SK-N-SH (cell line): ENCODE measurements at regions not wholly inside any gene's neighbourhood (a gene's known extent, or its start where the extent isn't known, plus 50 kb on each side); places are given as distances from the start of the nearest gene placed in this dataset.

Experiments used
- EP300 ChIP-seq, 2 experiments: IDR thresholded peaks; 2 replicates each; pipeline versions ENCODE4 v1.4.0 to v1.6.1; 2012; ENCODE audit warnings: borderline replicate concordance in 1 of 2, low read depth in 1 of 2, low read length in 1 of 2
- FOSL2 ChIP-seq: IDR thresholded peaks from 2 replicates; pipeline ENCODE4 v1.4.0; 2012; ENCODE audit warnings: low read depth, mild to moderate bottlenecking, moderate library complexity, borderline replicate concordance
- GABPA ChIP-seq: IDR thresholded peaks from 2 replicates; pipeline ENCODE4 v1.4.0; 2012; ENCODE audit warnings: low read depth, mild to moderate bottlenecking
- GATA2 ChIP-seq: sonication (generic); formaldehyde crosslinking; IDR thresholded peaks from 2 replicates; pipeline ENCODE4 v1.5.0; 2020; ENCODE audit warnings: mild to moderate bottlenecking, missing genetic modification reagents
- TF ChIP-seq, protein P1 (sequence below): fragments of 200-600 bp; sonication (generic); IDR thresholded peaks from 2 replicates; pipeline ENCODE4 v1.6.1; 2017; ENCODE audit warnings: antibody characterized with exemption, mild to moderate bottlenecking, moderate library complexity

GRCh38 chr5:164713682-164714081 is 1208.3 kb downstream of the MAT2B start:
- TF ChIP-seq EP300 (IDR thresholded peaks at IDR 0.05; ENCODE audit: borderline replicate concordance in 1 of 2, low read depth in 1 of 2, low read length in 1 of 2) (no peak), FOSL2 (no peak), GABPA (no peak), GATA2 (CRISPR knock-in tag) (no peak)
- TF ChIP-seq, protein P1, sequence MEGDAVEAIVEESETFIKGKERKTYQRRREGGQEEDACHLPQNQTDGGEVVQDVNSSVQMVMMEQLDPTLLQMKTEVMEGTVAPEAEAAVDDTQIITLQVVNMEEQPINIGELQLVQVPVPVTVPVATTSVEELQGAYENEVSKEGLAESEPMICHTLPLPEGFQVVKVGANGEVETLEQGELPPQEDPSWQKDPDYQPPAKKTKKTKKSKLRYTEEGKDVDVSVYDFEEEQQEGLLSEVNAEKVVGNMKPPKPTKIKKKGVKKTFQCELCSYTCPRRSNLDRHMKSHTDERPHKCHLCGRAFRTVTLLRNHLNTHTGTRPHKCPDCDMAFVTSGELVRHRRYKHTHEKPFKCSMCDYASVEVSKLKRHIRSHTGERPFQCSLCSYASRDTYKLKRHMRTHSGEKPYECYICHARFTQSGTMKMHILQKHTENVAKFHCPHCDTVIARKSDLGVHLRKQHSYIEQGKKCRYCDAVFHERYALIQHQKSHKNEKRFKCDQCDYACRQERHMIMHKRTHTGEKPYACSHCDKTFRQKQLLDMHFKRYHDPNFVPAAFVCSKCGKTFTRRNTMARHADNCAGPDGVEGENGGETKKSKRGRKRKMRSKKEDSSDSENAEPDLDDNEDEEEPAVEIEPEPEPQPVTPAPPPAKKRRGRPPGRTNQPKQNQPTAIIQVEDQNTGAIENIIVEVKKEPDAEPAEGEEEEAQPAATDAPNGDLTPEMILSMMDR = no peak
